ENCODE measurements at regions not wholly inside any gene's neighbourhood (a gene's known extent, or its start where the extent isn't known, plus 50 kb on each side); places are given as distances from the start of the nearest gene placed in this dataset.

DNA sequence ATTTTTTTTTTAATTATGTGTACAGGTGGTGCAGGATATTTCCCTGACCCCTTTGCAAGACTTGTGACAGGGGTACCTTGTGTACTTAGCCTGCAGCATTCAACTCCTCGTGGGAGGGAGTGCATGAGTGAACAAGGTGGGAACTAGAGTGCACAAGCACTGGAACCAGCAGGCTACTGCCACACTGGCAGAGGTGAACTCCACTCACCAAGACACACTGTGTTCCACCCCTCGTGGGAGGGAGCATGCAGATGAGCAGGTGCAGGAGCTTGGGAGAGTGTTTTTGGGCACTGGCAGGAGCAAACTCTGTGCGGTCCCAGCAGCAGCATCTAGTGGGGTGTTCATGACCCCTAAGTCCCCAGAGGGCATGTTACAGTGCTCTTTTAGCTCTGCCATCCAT lies 282.7 kb upstream of the PLET1 start (continued):
- TF ChIP-seq, protein P1, sequence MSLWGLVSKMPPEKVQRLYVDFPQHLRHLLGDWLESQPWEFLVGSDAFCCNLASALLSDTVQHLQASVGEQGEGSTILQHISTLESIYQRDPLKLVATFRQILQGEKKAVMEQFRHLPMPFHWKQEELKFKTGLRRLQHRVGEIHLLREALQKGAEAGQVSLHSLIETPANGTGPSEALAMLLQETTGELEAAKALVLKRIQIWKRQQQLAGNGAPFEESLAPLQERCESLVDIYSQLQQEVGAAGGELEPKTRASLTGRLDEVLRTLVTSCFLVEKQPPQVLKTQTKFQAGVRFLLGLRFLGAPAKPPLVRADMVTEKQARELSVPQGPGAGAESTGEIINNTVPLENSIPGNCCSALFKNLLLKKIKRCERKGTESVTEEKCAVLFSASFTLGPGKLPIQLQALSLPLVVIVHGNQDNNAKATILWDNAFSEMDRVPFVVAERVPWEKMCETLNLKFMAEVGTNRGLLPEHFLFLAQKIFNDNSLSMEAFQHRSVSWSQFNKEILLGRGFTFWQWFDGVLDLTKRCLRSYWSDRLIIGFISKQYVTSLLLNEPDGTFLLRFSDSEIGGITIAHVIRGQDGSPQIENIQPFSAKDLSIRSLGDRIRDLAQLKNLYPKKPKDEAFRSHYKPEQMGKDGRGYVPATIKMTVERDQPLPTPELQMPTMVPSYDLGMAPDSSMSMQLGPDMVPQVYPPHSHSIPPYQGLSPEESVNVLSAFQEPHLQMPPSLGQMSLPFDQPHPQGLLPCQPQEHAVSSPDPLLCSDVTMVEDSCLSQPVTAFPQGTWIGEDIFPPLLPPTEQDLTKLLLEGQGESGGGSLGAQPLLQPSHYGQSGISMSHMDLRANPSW (CRISPR knock-in tag; conservative IDR thresholded peaks at IDR 0.05; ENCODE audit: low read depth), result no peak
- TF ChIP-seq JUN (CRISPR knock-in tag; IDR thresholded peaks at IDR 0.05) (no peak), ZNF232 (CRISPR knock-in tag; IDR thresholded peaks at IDR 0.05) (no peak), NR3C1 (CRISPR knock-in tag; conservative IDR thresholded peaks at IDR 0.05; ENCODE audit: low read depth) (no peak), ZNF317 (CRISPR knock-in tag; IDR thresholded peaks at IDR 0.05; ENCODE audit: borderline replicate concordance, low read depth) (no peak)

DNA sequence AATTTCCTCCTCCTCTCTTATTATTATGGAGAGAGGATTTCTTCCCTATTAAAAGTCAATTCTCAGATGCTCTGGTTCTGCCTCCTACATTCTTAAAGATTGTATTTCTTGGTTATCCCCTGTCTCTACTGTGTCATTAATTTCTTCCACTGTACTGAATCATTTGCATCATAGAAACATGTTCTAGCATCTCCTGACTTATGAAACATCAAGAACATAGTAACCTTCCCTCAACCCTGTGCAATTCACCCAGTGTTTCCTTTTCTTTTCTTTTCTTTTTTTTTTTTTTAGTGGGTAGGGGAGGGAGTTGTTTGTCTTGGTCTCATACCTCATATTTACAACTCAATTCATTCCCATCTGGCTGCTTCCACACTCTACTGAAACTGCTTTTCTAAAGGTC lies 288.0 kb upstream of the PLET1 start:
- H3K36me3 Mint-ChIP-seq, result no peaks in the 10 kb centered on the region
- CTCF ChIA-PET, result no interaction called here
- TF ChIP-seq, protein P2, sequence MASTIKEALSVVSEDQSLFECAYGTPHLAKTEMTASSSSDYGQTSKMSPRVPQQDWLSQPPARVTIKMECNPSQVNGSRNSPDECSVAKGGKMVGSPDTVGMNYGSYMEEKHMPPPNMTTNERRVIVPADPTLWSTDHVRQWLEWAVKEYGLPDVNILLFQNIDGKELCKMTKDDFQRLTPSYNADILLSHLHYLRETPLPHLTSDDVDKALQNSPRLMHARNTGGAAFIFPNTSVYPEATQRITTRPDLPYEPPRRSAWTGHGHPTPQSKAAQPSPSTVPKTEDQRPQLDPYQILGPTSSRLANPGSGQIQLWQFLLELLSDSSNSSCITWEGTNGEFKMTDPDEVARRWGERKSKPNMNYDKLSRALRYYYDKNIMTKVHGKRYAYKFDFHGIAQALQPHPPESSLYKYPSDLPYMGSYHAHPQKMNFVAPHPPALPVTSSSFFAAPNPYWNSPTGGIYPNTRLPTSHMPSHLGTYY (CRISPR knock-in tag; IDR thresholded peaks at IDR 0.05), result no peak
- no peak for TF ChIP-seq FOXK1 (CRISPR knock-in tag; IDR thresholded peaks at IDR 0.05)
- no peak for TF ChIP-seq ESRRA (CRISPR knock-in tag; IDR thresholded peaks at IDR 0.05; ENCODE audit: borderline replicate concordance)
- TF ChIP-seq MYBL2 (CRISPR knock-in tag; IDR thresholded peaks at IDR 0.05), result no peak
- TF ChIP-seq, protein P3, sequence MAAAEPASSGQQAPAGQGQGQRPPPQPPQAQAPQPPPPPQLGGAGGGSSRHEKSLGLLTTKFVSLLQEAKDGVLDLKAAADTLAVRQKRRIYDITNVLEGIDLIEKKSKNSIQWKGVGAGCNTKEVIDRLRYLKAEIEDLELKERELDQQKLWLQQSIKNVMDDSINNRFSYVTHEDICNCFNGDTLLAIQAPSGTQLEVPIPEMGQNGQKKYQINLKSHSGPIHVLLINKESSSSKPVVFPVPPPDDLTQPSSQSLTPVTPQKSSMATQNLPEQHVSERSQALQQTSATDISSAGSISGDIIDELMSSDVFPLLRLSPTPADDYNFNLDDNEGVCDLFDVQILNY (CRISPR knock-in tag; IDR thresholded peaks at IDR 0.05), result no peak
- TF ChIP-seq NR1H2 (CRISPR knock-in tag; IDR thresholded peaks at IDR 0.05), result no peak
- TF ChIP-seq MXD4 (CRISPR knock-in tag; IDR thresholded peaks at IDR 0.05; ENCODE audit: borderline replicate concordance), result no peak
- TF ChIP-seq, protein P4, sequence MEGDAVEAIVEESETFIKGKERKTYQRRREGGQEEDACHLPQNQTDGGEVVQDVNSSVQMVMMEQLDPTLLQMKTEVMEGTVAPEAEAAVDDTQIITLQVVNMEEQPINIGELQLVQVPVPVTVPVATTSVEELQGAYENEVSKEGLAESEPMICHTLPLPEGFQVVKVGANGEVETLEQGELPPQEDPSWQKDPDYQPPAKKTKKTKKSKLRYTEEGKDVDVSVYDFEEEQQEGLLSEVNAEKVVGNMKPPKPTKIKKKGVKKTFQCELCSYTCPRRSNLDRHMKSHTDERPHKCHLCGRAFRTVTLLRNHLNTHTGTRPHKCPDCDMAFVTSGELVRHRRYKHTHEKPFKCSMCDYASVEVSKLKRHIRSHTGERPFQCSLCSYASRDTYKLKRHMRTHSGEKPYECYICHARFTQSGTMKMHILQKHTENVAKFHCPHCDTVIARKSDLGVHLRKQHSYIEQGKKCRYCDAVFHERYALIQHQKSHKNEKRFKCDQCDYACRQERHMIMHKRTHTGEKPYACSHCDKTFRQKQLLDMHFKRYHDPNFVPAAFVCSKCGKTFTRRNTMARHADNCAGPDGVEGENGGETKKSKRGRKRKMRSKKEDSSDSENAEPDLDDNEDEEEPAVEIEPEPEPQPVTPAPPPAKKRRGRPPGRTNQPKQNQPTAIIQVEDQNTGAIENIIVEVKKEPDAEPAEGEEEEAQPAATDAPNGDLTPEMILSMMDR (IDR thresholded peaks at IDR 0.05), result no peak
- TF ChIP-seq, protein P5, sequence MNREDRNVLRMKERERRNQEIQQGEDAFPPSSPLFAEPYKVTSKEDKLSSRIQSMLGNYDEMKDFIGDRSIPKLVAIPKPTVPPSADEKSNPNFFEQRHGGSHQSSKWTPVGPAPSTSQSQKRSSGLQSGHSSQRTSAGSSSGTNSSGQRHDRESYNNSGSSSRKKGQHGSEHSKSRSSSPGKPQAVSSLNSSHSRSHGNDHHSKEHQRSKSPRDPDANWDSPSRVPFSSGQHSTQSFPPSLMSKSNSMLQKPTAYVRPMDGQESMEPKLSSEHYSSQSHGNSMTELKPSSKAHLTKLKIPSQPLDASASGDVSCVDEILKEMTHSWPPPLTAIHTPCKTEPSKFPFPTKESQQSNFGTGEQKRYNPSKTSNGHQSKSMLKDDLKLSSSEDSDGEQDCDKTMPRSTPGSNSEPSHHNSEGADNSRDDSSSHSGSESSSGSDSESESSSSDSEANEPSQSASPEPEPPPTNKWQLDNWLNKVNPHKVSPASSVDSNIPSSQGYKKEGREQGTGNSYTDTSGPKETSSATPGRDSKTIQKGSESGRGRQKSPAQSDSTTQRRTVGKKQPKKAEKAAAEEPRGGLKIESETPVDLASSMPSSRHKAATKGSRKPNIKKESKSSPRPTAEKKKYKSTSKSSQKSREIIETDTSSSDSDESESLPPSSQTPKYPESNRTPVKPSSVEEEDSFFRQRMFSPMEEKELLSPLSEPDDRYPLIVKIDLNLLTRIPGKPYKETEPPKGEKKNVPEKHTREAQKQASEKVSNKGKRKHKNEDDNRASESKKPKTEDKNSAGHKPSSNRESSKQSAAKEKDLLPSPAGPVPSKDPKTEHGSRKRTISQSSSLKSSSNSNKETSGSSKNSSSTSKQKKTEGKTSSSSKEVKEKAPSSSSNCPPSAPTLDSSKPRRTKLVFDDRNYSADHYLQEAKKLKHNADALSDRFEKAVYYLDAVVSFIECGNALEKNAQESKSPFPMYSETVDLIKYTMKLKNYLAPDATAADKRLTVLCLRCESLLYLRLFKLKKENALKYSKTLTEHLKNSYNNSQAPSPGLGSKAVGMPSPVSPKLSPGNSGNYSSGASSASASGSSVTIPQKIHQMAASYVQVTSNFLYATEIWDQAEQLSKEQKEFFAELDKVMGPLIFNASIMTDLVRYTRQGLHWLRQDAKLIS (CRISPR knock-in tag; IDR thresholded peaks at IDR 0.05; ENCODE audit: borderline replicate concordance), result no peak
- TF ChIP-seq KAT7 (CRISPR knock-in tag; IDR thresholded peaks at IDR 0.05; ENCODE audit: borderline replicate concordance), result no peak
- TF ChIP-seq, protein P6, sequence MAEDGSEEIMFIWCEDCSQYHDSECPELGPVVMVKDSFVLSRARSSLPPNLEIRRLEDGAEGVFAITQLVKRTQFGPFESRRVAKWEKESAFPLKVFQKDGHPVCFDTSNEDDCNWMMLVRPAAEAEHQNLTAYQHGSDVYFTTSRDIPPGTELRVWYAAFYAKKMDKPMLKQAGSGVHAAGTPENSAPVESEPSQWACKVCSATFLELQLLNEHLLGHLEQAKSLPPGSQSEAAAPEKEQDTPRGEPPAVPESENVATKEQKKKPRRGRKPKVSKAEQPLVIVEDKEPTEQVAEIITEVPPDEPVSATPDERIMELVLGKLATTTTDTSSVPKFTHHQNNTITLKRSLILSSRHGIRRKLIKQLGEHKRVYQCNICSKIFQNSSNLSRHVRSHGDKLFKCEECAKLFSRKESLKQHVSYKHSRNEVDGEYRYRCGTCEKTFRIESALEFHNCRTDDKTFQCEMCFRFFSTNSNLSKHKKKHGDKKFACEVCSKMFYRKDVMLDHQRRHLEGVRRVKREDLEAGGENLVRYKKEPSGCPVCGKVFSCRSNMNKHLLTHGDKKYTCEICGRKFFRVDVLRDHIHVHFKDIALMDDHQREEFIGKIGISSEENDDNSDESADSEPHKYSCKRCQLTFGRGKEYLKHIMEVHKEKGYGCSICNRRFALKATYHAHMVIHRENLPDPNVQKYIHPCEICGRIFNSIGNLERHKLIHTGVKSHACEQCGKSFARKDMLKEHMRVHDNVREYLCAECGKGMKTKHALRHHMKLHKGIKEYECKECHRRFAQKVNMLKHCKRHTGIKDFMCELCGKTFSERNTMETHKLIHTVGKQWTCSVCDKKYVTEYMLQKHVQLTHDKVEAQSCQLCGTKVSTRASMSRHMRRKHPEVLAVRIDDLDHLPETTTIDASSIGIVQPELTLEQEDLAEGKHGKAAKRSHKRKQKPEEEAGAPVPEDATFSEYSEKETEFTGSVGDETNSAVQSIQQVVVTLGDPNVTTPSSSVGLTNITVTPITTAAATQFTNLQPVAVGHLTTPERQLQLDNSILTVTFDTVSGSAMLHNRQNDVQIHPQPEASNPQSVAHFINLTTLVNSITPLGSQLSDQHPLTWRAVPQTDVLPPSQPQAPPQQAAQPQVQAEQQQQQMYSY (CRISPR knock-in tag; IDR thresholded peaks at IDR 0.05), result no peak
- TF ChIP-seq, protein P7, sequence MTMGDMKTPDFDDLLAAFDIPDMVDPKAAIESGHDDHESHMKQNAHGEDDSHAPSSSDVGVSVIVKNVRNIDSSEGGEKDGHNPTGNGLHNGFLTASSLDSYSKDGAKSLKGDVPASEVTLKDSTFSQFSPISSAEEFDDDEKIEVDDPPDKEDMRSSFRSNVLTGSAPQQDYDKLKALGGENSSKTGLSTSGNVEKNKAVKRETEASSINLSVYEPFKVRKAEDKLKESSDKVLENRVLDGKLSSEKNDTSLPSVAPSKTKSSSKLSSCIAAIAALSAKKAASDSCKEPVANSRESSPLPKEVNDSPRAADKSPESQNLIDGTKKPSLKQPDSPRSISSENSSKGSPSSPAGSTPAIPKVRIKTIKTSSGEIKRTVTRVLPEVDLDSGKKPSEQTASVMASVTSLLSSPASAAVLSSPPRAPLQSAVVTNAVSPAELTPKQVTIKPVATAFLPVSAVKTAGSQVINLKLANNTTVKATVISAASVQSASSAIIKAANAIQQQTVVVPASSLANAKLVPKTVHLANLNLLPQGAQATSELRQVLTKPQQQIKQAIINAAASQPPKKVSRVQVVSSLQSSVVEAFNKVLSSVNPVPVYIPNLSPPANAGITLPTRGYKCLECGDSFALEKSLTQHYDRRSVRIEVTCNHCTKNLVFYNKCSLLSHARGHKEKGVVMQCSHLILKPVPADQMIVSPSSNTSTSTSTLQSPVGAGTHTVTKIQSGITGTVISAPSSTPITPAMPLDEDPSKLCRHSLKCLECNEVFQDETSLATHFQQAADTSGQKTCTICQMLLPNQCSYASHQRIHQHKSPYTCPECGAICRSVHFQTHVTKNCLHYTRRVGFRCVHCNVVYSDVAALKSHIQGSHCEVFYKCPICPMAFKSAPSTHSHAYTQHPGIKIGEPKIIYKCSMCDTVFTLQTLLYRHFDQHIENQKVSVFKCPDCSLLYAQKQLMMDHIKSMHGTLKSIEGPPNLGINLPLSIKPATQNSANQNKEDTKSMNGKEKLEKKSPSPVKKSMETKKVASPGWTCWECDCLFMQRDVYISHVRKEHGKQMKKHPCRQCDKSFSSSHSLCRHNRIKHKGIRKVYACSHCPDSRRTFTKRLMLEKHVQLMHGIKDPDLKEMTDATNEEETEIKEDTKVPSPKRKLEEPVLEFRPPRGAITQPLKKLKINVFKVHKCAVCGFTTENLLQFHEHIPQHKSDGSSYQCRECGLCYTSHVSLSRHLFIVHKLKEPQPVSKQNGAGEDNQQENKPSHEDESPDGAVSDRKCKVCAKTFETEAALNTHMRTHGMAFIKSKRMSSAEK (CRISPR knock-in tag; IDR thresholded peaks at IDR 0.05; ENCODE audit: borderline replicate concordance), result no peak
- peaks cover 3% of the 10 kb centered on the region for H3K4me1 Mint-ChIP-seq
- POLR2A ChIA-PET, result no interaction called here
- H3K27ac Mint-ChIP-seq, result no peak overlapping the region
- peaks cover 6% of the 10 kb centered on the region for H3K9me3 Mint-ChIP-seq
- no peaks in the 10 kb centered on the region; the same call in 1 of the 2 replicates for H3K27me3 Mint-ChIP-seq (ENCODE audit: low read depth)
- no peak for ATAC-seq
- no peak overlapping the region for H3K4me3 Mint-ChIP-seq
- no peak for DNase-seq (ENCODE audit: low spot score)

Measured in WTC11 (cell line).